ENCODE measurements at regions not wholly inside any gene's neighbourhood (a gene's known extent, or its start where the extent isn't known, plus 50 kb on each side); places are given as distances from the start of the nearest gene placed in this dataset.

DNA sequence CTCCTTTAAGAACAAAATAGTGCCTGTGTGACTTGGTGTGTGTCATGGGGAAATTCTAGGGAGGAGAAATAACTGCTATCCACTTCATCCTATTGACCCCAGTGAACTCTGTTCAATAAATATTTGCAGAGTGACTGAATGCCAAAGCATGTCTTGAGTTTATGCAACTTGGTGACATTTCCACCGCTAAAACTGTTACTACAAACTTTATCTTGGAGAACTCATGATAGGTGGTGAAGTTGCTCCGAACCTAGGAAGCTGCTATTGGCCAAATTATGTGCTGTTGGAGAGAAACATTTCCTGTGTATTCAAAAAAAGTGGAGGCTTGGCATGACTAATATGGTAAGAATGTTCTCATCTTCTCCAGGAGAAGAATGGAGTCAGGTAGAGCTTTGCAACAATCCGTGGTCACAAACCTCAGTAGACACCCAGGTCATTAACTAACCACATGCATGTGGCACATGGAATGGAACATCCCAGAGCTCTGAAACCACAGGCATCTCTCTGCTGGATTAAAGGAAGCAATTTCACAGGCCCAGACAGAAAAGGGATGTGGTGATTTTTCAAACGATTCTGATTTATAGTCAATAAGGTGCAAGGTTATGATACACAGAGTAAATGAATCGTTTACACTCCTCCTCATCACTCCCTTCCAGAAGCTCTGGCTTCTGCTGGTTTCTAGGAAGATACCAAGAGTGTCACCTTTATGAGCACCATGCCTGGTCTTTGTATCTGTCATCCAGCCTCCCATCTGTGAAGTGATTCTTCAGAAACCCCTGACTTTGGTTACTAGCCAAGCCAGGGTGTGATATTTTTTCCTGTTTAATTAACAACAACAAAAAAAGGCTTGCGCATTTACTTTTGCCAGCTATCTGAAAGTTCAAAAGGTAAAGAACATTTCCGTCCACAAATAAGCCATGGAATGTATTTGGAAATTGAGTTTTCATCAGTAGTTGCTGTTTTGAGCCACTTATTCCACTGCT, 361.1 kb downstream of the TGFB2 start:
- TF ChIP-seq, protein P1, sequence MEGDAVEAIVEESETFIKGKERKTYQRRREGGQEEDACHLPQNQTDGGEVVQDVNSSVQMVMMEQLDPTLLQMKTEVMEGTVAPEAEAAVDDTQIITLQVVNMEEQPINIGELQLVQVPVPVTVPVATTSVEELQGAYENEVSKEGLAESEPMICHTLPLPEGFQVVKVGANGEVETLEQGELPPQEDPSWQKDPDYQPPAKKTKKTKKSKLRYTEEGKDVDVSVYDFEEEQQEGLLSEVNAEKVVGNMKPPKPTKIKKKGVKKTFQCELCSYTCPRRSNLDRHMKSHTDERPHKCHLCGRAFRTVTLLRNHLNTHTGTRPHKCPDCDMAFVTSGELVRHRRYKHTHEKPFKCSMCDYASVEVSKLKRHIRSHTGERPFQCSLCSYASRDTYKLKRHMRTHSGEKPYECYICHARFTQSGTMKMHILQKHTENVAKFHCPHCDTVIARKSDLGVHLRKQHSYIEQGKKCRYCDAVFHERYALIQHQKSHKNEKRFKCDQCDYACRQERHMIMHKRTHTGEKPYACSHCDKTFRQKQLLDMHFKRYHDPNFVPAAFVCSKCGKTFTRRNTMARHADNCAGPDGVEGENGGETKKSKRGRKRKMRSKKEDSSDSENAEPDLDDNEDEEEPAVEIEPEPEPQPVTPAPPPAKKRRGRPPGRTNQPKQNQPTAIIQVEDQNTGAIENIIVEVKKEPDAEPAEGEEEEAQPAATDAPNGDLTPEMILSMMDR (IDR thresholded peaks at IDR 0.05): no peak
- no peak for TF ChIP-seq POLR2A (IDR thresholded peaks at IDR 0.05)
